PC-9 (cell line): ENCODE measurements at regions not wholly inside any gene's neighbourhood (a gene's known extent, or its start where the extent isn't known, plus 50 kb on each side); places are given as distances from the start of the nearest gene placed in this dataset.

Experiments
- CTCF ChIP-seq: fragments of 200-600 bp; sonication (generic); conservative IDR thresholded peaks from 2 replicates; pipeline ENCODE4 v1.6.1; 2017; ENCODE audit warnings: mixed run types, antibody characterized with exemption, mild to moderate bottlenecking, moderate library complexity
- EZH2 ChIP-seq: fragments of 200-600 bp; sonication (generic); IDR thresholded peaks from 2 replicates; pipeline ENCODE4 v1.8.0; 2017; ENCODE audit warnings: antibody characterized with exemption, low read depth

GRCh38 chr15:31499236-31499952 is 172.8 kb downstream of the KLF13 start:
- no peak for TF ChIP-seq CTCF
- no peak for TF ChIP-seq EZH2
